Adrenal gland (tissue), 9 donors: ENCODE measurements at regions not wholly inside any gene's neighbourhood (a gene's known extent, or its start where the extent isn't known, plus 50 kb on each side); places are given as distances from the start of the nearest gene placed in this dataset.
A peak's percentile ranks its signal among the peaks of the same experiment; 100 is the strongest.

Experiments used
- DNase-seq, 7 donors: peaks; one replicate each; pipeline ENCODE4 v3.0.0-alpha.2; 2019 to 2020
- H3K27ac ChIP-seq, 5 donors: fragments of 200-600 bp; sonication (generic) in 4 of 5; 1 replicate in 3 of 5; 2 replicates in 2 of 5; pipeline versions ENCODE4 v1.5.1 to v1.8.0; 2016 to 2020; ENCODE audit warnings: mild to moderate bottlenecking in 1 of 5
- H3K27me3 ChIP-seq: fragments of 200-600 bp; 2 replicates; pipeline ENCODE4 v1.8.0; 2021
- H3K36me3 ChIP-seq, 2 donors: fragments of 200-600 bp; replicated peaks in 1 of 2; 1 replicate in 1 of 2; 2 replicates in 1 of 2; pipeline versions ENCODE4 v1.5.1 to v1.8.0; 2018 to 2022
- H3K4me1 ChIP-seq, 2 donors: fragments of 200-600 bp; replicated peaks in 1 of 2; 1 replicate in 1 of 2; 2 replicates in 1 of 2; pipeline versions ENCODE4 v1.5.1 to v1.8.0; 2018 to 2021
- H3K4me3 ChIP-seq, 4 donors: fragments of 200-600 bp; sonication (generic) in 3 of 4; one replicate each; pipeline ENCODE4 v1.5.1; 2016 to 2018
- H3K9me3 ChIP-seq, 3 donors: fragments of 200-600 bp; sonication (generic) in 1 of 3; replicated peaks in 1 of 3; 1 replicate in 2 of 3; 2 replicates in 1 of 3; pipeline versions ENCODE4 v1.5.1 to v1.8.0; 2016 to 2021
- POLR2A ChIP-seq, 2 donors: fragments of 450-650 bp; IDR thresholded peaks; one replicate each; pipeline ENCODE4 v1.6.1; 2017; ENCODE audit warnings: antibody characterized with exemption in 2 of 2, mild to moderate bottlenecking in 2 of 2, moderate library complexity in 1 of 2
- WGBS, 4 donors: extraction: QIAGEN DNeasy Blood & Tissue Kit in 2 of 4; methylation state at CpG; one replicate each; pipeline versions ENCODE4 v1.1.5 to v1.1.7; 2013 to 2017; 5-methylcytosine and 5-hydroxymethylcytosine counted together
- intact Hi-C, 2 donors: fragments of 100-400 bp; cut with DNase I; formaldehyde crosslinking; loops; one replicate each; pipeline versions ENCODE4 v1.14.1 to v1.15.0; 2022 to 2023
- TF ChIP-seq, protein P1 (sequence below), 6 experiments: fragments of 450-650 bp in 4 of 6; fragments of 200-600 bp in 2 of 6; sonication (generic) in 1 of 6; IDR thresholded peaks; 1 replicate in 5 of 6; 2 replicates in 1 of 6; pipeline versions ENCODE4 v1.5.1 to v1.8.0; 2016 to 2021; ENCODE audit warnings: antibody characterized with exemption in 6 of 6, mild to moderate bottlenecking in 2 of 6, moderate library complexity in 1 of 6
- donor health status: healthy with polysubstance abuse.
- donor health status: Bipolar disorder and iron deficiency.
- donor health status: DM: yes; HTN: yes; CAD: no.
- donor health status: DM: no; HTN: no; CAD: no.
- donor health status: DM: no; HTN: no; CAD: no.

GRCh38 chr5:68367287-68367686, 151.7 kb downstream of the PIK3R1 start:
- 92 to 97% (median 94%) methylated on average over 2 of the region's 2 CpGs for WGBS, 4 donors
- H3K36me3 ChIP-seq: no peaks in the 10 kb centered on the region
- intact Hi-C loops: no loop called here
- H3K9me3 ChIP-seq: no peaks in the 10 kb centered on the region
- no peak for DNase-seq
- H3K4me3 ChIP-seq: no peak overlapping the region
- H3K27me3 ChIP-seq: no peaks in the 10 kb centered on the region
- TF ChIP-seq, protein P1, sequence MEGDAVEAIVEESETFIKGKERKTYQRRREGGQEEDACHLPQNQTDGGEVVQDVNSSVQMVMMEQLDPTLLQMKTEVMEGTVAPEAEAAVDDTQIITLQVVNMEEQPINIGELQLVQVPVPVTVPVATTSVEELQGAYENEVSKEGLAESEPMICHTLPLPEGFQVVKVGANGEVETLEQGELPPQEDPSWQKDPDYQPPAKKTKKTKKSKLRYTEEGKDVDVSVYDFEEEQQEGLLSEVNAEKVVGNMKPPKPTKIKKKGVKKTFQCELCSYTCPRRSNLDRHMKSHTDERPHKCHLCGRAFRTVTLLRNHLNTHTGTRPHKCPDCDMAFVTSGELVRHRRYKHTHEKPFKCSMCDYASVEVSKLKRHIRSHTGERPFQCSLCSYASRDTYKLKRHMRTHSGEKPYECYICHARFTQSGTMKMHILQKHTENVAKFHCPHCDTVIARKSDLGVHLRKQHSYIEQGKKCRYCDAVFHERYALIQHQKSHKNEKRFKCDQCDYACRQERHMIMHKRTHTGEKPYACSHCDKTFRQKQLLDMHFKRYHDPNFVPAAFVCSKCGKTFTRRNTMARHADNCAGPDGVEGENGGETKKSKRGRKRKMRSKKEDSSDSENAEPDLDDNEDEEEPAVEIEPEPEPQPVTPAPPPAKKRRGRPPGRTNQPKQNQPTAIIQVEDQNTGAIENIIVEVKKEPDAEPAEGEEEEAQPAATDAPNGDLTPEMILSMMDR (IDR thresholded peaks at IDR 0.05): no peak
- no peak for TF ChIP-seq POLR2A (IDR thresholded peaks at IDR 0.05)
- peaks cover 0 to 9% of the 10 kb centered on the region in 2 donors for H3K4me1 ChIP-seq
- no peak overlapping the region for H3K27ac ChIP-seq

GRCh38 chr5:68367717-68368116, 152.2 kb downstream of the PIK3R1 start:
- no peak for DNase-seq
- Histone ChIP-seq H3K4me3 (no peak overlapping the region), H3K36me3 (no peaks in the 10 kb centered on the region), H3K27me3 (no peaks in the 10 kb centered on the region), H3K4me1 (peaks cover 0 to 9% of the 10 kb centered on the region in 2 donors), H3K27ac (no peak overlapping the region), H3K9me3 (no peaks in the 10 kb centered on the region)
- intact Hi-C loops: no loop called here
- WGBS, 4 donors: 96 to 99% (median 96%) methylated on average over 4 of the region's 4 CpGs
- TF ChIP-seq POLR2A (IDR thresholded peaks at IDR 0.05): no peak
- TF ChIP-seq, protein P1 (IDR thresholded peaks at IDR 0.05): no peak

DNA sequence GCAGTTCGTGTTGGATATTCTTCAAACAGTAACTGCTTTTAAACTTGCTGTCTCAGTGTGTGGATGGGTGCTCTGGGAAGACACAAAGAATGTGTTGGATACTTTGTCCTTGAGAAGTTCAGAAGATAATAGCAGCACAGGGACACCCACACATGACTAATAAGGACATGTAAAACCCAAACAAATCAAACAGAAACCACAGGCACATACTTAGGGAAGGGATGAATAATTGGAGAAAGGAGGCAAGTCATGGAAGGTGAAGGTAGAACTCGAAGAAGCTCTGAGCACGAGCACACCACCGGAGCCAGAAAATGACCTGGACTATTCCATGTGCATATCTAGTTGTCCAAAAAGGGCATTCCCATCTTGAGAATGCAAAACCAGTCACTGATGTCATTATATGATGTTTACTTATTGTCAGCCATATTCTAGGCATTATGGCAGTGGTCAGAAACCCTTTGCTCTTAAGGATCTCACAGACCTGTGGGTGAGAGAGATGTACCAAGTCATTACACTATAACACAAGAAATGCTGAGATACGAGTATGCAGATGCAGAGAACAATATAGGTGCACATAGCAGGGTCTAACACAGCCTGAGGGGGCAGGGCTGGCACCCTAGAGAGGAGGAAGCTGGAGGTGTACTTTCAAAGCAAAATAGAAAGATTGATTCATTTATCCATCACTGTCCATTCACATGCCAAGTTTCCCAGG, 152.9 kb downstream of the PIK3R1 start:
- TF ChIP-seq, protein P1 (IDR thresholded peaks at IDR 0.05): no peak
- no peak for TF ChIP-seq POLR2A (IDR thresholded peaks at IDR 0.05)
- H3K27ac ChIP-seq: no peak overlapping the region
- no peak overlapping the region for H3K4me3 ChIP-seq
- 55 to 68% (median 65%) methylated on average over 5 of the region's 5 CpGs for WGBS, 4 donors
- H3K9me3 ChIP-seq: no peaks in the 10 kb centered on the region
- peaks cover 0 to 9% of the 10 kb centered on the region in 2 donors for H3K4me1 ChIP-seq
- no peaks in the 10 kb centered on the region for H3K27me3 ChIP-seq
- intact Hi-C loops: no loop called here
- DNase-seq: peak in 1 of 7 donors; percentile 15
- no peaks in the 10 kb centered on the region for H3K36me3 ChIP-seq

GRCh38 chr5:68369023-68369359, 153.4 kb downstream of the PIK3R1 start:
- Histone ChIP-seq H3K4me1 (peaks cover 0 to 9% of the 10 kb centered on the region in 2 donors), H3K9me3 (no peaks in the 10 kb centered on the region), H3K4me3 (no peak overlapping the region), H3K36me3 (no peaks in the 10 kb centered on the region), H3K27ac (no peak overlapping the region), H3K27me3 (no peaks in the 10 kb centered on the region)
- intact Hi-C loops: no loop called here
- no peak for DNase-seq
- TF ChIP-seq POLR2A (IDR thresholded peaks at IDR 0.05): no peak
- TF ChIP-seq, protein P1 (IDR thresholded peaks at IDR 0.05): no peak
- WGBS, 4 donors: 52 to 62% (median 54%) methylated on average over 1 of the region's 1 CpG
